Stimulated activated CD8-positive, alpha-beta memory T cell treated with anti-CD3 and anti-CD28 coated beads, Interleukin-7, amount 100 ng/mL, for 48 hours (primary cell): ENCODE measurements at regions not wholly inside any gene's neighbourhood (a gene's known extent, or its start where the extent isn't known, plus 50 kb on each side); places are given as distances from the start of the nearest gene placed in this dataset.

Experiments used
- DNase-seq, 2 donors: peaks; one replicate each; pipeline ENCODE4 v3.0.0-alpha.2; 2020; ENCODE audit warnings: low read depth in 1 of 2; ENCODE audit errors: extremely low read depth in 1 of 2

DNA sequence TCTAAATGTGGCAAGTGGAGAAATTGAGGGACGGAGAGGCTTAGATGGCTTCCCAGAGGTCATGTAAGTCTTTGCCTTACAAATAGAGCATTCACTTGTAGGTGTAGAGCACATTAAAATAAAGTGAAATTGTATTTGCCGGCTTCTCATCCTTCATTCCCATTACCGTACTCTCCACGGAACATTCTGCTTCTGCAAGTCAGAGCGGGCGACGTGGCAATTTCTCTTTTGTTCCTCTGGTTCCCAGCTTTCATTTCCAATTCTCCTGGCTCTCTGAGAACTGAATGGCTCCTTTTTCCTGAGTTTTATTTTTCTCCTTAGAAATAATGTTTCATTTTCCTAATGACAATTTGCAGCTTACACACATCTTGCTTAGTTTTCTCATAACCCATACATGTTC lies 51.3 kb upstream of the PFKP start:
- no peak for DNase-seq

DNA sequence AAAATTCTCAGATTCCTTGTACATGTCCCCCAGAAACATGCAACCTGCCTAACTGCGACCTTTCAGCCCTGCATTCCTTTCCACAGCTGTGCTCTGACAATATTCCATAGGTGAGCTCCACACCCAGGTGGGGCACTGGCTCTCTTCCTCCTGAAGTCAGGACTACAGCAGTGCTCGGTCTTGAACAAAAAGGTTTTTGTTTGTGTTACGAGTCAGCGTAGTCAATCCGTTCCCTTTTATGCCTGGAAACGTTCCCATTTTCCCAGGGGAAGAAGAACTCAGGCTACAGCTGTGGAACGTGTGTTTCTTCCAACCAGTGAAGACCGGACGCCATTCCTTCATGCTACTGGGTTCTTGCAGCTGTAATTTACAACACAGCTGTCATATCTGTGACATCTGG lies 52.4 kb upstream of the PFKP start:
- no peak for DNase-seq

DNA sequence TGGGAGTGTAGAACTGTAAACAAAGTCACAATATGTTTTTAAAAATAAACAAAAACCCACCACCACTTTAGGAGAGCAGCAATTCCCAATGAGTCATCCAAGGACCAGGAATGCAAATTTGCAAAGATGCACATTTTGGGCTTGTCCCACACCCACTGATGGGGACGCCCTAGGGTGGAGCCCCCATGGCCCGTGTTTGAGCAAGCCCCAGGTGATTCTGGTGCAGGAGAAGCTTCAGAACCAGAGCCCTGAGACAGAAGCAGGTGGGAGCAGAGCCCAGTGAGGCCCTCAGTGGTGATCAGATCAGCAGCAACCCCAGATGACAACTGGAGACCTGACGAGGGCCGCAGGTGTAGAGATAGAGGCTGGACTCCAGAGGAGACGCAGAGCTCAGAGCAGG lies 55.1 kb upstream of the PFKP start:
- DNase-seq: no peak

DNA sequence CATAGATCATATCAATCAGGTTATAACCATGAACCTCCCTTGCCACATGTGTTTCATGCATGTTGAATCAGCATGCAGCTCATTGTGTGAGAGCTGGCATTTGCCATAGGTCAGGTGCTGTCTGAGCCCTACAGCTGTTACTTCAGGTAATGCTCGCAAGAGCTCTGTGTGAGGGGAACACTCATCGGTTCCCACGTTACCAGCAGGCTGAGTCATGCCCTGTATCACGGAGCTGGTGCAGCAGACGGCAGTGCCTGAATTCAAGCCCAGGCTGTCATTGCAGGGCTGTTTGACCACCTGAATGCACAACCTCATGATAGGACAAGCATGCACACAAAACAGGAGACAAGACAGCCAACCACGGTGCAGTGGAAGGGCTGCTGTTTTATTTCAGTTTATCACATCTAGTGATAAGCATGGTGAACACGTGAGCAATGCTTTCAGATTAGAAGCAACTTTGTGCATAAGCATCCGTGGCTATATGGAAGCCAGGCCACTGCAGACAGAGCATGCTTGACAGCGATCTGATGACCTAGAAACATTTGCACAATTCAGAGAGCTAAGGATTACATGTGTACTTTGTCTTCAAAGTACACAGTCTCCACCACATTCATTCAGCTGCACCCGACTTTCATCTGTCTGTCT lies 56.4 kb upstream of the PFKP start:
- no peak for DNase-seq

DNA sequence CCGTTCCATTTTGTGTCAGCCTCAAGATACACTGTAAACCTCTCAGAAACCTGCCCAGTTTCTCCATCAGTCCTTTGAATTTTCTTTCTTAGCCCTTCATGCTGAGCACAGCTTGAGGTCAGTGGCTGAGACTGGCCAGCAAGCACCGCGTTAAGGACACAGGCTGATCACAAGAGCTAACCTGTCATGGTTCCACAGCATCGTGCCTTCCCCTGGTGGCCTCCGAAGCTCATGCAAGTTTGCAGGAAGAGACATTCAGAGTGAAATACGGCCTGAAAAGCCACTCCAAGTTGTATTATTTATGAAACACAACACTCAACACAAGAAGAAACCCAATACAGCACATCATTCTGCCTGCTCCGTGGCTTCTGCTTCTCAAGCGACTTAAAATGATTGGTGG lies 57.0 kb upstream of the PFKP start:
- DNase-seq: no peak

DNA sequence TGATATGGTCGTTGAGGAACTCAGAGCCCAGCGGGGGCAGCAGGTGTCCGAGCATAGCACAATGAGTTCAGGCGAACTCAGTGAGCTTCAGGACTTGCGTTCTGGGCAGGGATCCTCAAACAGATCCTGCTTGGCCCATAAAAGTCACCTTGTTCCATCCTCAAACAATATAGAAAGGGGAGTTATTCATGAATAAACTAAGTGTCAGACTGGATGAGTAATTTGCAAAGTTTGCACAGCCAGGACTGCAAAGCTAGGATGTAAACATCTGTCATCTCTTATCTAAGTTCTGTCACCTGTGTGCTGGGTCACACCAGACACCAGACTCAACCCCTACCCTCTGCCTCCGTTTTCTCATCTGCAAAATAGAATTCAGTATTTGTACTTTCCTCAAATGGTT lies 58.0 kb upstream of the PFKP start:
- no peak for DNase-seq

DNA sequence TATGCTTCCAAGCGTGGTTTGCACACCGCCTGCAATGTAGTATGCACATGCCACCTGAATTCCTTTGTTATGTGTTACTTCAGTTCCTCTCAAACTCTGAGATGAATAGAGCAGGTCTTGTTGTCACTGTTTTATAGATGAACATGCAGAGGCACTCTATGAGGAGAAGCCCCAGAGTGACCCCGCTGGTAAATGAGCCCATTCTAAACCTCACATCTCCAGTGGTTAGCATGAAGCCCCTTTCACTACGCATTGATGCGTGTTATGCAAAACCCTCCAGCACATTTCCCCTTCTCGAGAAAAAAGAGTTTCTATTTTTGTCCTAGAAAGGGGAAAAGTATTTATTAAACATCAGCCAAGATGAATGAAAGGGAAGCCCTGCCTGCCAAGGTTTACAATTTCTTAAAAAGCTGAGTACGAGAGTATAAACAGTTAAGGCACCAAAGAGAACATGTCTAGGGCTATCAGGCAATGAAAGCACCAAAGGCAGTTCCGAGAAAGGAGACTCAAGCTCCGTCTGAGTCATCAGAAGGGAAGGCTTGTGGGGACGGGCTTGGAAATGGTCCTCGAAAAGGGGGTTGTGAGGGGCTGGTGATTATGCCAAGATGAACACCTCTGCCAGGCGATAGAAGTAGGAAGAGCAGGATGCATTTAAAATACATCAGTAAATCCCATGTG lies 58.7 kb upstream of the PFKP start:
- DNase-seq: no peak

DNA sequence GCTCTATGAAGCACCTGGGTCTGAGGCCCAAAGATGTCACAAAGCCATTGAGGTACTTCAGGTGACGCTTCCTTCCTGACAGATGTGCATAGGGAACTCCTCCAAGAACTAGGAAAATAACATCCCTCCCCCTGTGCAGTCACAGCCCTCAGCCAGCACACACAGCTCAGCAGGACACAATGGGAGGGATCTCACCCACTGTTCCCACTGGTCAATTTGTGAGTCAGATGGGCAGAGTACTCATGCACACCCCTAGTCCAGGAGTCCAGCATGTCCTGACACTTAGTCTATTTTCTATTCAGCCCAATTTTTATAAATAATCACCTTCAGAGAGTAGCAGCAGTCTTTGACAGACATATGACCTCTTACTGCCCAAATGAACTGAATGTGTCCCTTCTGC lies 60.7 kb upstream of the PFKP start:
- no peak for DNase-seq

DNA sequence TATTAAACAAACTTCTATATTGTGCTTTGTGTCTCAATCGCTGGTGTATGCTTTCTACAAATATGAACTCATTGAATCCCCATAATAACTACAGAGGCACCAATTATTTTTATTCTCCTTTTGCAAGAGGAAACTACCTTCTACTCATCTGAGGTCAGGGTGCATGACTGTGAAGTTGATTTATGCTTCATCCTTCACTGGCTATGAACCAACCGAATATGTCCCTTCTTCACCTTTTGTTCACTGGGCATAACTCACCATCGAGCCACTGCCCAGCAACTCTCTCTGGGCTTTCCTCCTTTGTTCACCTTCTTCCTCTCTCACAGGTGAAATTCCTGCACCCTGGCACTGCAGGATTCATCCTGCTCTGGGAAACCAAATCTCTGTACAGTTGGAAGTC lies 61.3 kb upstream of the PFKP start:
- DNase-seq: no peak

DNA sequence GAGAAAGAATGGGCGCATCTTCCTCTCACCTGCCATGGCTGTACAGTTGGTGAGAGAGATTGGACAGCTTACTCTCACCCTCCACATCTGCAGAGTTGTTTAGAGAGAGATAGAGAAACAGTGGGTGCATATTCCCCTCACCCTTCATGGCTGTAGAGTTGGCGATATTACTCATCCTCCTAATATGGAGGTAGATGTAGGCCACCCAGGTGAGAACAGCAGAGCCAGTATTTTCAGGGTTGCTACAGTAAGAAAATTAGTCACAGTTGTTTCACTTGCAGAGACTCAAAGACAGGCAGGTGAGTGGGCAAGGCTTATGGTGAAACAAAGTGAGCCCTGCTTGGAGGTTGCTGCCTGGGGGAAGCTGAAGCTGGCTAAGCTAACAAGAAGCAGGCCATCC lies 65.0 kb upstream of the PFKP start:
- no peak for DNase-seq

DNA sequence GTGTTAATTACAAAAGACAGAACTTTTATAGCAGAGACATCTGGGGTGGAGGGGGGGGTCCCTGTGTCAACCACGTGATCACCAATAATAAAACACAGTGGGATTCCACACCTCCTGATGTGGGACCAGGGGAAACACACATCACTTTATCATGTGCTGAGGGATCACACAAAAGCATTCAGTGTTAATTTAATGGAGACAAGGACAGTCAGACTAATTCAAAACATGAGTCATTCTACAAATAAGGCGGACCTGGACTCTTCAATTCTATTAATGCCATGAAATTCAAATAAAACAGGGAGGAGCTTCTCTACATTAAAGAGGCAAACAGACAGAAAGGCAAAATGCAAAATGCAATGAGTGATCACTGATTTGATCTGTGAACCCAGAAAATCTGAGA lies 67.3 kb upstream of the PFKP start:
- DNase-seq: no peak

DNA sequence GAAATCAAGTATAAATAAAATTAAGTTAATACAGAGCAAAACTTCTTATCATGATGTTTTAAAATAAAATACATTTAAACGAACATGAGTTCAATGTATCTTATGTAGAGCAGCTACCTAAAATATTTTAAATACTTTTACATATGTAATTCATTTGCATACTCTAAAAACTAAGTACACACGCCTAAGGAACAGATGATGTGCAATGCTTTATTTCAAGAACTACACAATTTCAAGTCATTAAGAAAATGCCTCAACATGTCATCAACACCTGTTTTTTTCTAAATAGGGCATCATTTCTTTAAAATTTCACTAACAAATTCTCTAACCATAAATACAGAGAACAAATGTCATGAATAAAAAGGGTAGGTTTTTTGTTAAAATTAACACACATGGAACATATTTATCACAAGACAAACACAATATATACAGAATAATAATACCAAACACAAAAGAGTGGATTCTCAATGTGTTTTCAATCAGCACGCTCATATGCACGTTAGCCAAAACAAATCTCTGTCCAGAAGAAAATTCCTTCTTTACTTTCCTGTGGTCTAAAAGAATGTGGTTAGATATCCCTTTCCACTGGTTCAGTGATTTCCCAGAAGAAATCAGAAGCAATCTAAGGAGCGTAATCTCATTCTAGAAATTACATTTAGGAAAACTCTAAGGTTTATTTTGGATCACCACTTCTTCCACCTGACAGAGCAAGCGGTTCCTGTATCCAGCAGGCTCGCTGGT lies 73.0 kb upstream of the PFKP start:
- DNase-seq: no peak

DNA sequence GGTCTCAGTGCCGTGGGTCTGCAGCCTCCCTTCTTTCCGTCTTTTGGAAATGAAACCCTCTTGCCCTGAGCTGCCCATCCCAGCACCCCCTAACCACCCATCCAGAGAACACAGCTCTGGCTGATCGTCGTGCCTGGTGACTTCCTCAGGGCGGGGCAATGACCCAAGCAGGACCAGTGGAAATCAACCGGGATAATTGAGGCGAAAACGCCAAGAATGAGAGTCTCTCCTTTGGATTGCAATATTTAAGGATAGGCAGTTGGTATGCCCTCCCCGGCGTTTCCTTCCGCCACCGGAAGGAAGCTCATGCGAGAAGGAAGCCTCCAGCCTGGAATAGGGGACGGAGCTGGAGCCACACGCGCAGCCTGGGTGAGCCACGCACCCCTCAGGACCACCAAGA lies 73.7 kb upstream of the PFKP start:
- no peak for DNase-seq

DNA sequence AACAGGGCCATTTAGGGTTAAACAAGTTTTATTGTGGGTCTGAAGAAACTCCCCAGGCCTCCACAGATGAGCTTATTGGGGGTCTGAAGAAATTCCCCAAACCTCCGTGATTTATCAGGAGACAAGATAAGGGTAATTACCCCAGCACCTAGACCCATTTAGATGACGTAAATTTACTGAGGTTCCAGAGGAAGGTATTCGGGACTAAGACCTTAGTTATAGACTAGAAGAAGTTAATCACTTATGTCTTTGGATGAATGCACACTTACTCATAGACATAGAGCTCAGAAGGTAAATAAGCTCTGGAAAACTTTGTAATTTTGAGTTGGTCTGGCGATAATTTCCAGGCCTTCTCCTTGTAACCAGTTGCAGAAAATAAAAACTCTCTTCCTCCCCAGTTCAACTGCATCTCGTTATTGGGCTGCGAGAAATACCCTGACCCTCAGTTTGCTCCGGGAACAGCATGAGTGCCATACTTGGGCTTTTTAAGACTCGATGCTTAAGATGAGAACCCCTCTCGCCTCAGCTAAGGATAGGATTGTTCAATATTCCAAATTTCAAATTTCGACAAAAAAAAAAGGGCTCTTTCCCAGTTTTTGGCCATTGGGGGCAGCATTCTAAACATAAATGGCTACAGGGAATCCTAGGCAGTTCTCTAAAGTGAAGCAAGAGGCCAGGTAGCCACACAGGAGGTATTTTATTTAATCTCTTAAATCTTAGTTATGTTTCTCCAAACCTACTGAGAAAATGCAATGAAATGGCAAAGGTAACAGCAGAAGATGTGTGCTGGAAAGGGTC lies 74.7 kb upstream of the PFKP start:
- DNase-seq: no peak

DNA sequence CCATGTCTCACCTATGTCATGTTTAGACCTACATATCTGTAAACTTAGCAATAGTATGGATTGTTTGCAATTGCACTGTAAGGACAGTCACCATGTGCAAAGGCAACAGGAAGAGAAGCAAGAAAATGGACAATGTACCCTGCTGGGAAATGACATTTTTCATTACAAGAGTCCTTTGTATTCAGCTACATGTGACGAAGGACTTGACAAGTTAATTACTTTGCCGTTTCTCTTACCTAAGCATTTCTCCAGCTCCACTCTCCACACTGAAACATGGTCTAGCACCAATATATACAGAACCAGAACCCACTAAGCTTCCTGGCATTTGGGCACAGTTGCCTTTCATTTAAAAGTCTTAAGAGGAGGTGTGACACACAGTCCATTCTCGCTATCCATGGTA lies 76.6 kb upstream of the PFKP start:
- DNase-seq: no peak

DNA sequence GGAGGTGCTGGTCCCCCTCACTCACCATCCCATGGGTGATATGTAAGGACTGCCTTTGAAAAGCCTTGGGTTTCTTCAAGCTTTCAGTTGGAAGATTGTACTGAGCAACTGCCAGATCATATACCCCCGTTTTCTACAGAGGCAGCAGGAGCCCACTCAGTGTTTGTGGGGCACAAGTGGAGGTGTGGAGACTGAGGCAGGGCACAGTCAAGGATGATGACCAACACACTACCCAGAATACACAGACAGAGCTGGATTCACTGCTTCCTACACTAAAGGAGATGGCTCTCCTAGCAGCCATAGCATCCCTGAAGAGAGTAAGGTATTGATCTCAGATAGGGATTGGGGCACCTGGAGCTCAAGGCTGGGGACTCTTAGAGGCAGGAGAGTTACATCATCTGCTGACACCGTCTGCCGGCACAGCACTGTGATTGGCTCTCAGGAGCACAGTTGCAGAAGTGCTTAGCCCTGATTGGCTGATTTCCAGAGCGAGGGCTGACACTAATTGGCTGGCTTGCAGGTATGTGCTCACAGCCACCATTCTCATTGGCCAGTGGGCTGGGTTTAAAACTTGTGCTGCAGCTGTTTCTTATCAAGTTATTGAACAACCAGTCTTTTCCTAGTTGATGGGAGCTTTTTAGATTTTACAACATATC lies 77.9 kb upstream of the PFKP start:
- DNase-seq: no peak

DNA sequence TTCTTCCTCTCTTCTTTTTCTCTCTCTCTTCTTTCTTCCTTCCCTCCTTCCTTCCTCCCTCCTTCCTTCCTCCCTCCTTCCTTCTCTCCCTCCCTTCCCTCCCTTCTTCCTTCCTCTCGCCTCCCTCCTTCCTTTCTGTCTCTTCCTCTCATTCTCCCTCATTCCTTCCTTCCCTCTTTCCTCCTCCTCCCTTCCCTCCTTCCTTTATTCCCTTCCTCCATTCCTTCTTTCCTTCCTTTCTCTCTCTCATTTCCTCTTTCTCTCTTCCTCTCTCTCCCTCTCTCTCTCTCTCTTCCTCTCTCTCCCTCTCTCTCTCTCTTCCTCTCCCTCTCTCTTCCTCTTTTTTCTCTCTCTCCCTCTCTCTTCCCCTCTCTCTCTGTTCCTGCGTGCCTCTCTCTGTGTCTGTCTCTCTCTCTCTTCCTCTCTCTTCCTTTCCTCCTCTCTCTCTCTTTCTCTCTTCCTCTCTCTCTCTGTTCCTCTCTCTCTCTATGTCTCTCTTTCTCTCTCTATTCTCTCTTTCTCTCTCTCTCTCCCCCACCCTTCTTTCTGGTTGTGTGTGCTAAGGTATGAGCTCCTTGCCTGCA lies 80.1 kb upstream of the PFKP start:
- DNase-seq: no peak

DNA sequence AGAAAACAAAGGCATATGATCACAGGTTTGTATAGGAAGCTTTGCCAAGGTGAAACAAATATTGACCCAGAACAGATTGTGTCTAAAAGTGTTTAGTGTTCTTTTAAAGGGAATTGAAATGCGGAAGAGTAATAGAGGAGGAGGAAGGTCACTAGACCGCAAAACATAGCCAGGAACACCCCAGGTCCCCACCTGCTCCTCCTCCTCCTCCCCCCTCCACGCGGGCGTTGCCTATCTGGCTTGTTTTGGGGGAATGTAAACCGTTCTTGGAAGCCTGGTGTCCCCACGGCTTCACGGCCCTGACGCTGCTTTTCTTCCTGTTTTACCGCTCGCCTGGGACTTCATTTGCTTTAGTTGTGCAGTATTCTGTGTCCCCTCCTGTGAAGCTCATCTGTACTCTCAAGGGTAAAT lies 81.0 kb upstream of the PFKP start:
- DNase-seq: no peak

DNA sequence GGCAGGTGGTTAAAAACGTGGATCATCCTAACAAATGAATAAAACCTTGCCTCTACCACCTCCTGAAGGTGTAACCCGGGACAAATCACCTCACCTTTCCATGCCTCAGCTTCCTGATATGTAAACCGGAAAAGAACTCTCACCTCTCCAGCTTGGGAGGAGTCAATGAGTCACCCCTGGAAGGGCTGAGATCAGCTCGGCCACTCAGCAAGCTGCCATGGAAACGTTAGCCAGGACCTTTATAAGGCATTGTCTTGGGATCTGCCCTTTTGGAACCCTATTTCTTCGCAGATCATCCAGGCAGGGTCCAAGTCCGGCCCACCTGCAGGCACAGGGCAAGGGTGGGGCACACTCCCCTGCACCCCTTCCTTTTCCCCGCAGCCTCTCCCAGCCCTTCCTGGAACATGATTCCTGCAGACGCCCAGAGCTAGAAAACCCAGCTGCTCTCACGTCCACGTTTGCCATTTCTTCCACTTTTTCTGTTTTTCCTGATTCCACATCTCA lies 81.6 kb upstream of the PFKP start:
- DNase-seq: no peak

DNA sequence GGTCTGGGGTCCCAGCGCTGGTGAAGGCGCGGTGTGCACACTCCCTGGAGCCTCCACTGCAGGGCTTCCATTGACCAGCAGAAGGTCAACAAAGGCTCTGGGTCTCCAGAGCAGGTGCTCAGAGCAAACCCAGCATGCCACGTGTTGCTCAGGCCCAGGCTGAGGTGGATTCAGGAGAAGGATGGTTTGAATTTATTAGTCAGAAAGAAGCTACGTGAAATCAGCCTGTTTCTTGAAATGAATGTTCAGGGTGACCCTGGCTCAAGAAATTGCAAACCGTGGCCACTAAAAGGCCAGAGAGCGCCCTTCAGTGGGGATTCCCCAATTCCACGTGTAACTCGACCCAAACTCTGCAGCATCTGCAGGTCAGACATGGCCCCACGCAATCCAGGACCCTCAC lies 82.7 kb upstream of the PFKP start:
- DNase-seq: no peak

DNA sequence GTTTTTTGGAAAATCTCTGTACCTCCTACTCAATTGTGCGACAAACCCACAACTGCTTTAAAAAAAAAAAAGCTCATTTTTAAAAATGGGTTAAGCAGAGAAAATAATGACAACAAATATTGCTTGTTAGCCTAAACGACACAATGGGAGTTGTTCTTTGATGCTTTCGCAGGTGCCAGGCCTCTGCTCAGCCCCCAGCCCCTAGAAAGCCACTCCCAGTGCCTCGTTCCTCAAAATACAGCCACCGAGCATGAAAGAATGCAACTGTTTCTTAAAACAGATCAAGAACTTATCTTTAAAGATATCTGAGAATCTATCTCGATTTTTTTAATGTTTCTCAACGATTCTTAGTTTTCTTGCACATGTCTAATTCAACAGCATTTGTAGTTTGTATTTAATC lies 85.2 kb upstream of the PFKP start:
- no peak for DNase-seq
